Keratinocyte (primary cell): ENCODE measurements at regions not wholly inside any gene's neighbourhood (a gene's known extent, or its start where the extent isn't known, plus 50 kb on each side); places are given as distances from the start of the nearest gene placed in this dataset.

Source experiments
- DNase-seq: peaks from one replicate; pipeline ENCODE4 v3.0.0-alpha.2; 2011; ENCODE audit warnings: low read depth, missing footprints, low spot score
- FAIRE-seq: peaks from 2 replicates; lab custom pipeline; 2011; peaks lifted over from hg19 to GRCh38; lab: Jason Lieb, UNC
- H2AFZ ChIP-seq: 2 replicates; pipeline ENCODE4 v1.6.0; 2012; ENCODE audit warnings: low read length, control low read depth, inconsistent platforms; ENCODE audit not compliant: control insufficient read depth
- H3K27ac ChIP-seq: 2 replicates; pipeline ENCODE4 v1.5.1; 2011; ENCODE audit warnings: low read length; ENCODE audit not compliant: control insufficient read depth, insufficient read depth
- H3K27me3 ChIP-seq: 3 replicates; pipeline ENCODE4 v1.6.0; 2011; ENCODE audit warnings: low read length; ENCODE audit not compliant: control insufficient read depth, insufficient read depth; ENCODE audit errors: extremely low read depth
- H3K36me3 ChIP-seq, 2 experiments: 2 replicates in 1 of 2; 3 replicates in 1 of 2; pipeline ENCODE4 v1.5.1; 2011; ENCODE audit warnings: low read length in 2 of 2, mild to moderate bottlenecking in 1 of 2; ENCODE audit not compliant: control insufficient read depth in 2 of 2, insufficient read depth in 2 of 2; ENCODE audit errors: extremely low read depth in 1 of 2
- H3K4me1 ChIP-seq: 3 replicates; pipeline ENCODE4 v1.5.1; 2011; ENCODE audit warnings: low read length; ENCODE audit not compliant: control insufficient read depth, insufficient read depth; ENCODE audit errors: extremely low read depth
- H3K4me2 ChIP-seq: 3 replicates; pipeline ENCODE4 v1.6.0; 2011; ENCODE audit warnings: low read depth, low read length; ENCODE audit not compliant: control insufficient read depth, insufficient read depth; ENCODE audit errors: extremely low read depth
- H3K4me3 ChIP-seq, 3 experiments: fragments of 200-600 bp in 1 of 3; sonication (generic) in 1 of 3; 2 replicates in 2 of 3; 3 replicates in 1 of 3; pipeline ENCODE4 v1.5.1; 2011 to 2016; ENCODE audit warnings: low read length in 3 of 3, mild to moderate bottlenecking in 3 of 3, control low read depth in 2 of 3, inconsistent platforms in 1 of 3, low read depth in 1 of 3, mixed read lengths in 1 of 3, mixed run types in 1 of 3, moderate library complexity in 1 of 3; ENCODE audit not compliant: control insufficient read depth in 2 of 3, insufficient read depth in 2 of 3; ENCODE audit errors: extremely low read depth in 1 of 3
- H3K79me2 ChIP-seq: 2 replicates; pipeline ENCODE4 v1.6.0; 2012; ENCODE audit warnings: low read length; ENCODE audit not compliant: control insufficient read depth, insufficient read depth
- H3K9ac ChIP-seq: 3 replicates; pipeline ENCODE4 v1.6.0; 2011; ENCODE audit warnings: low read length; ENCODE audit not compliant: control insufficient read depth, insufficient read depth; ENCODE audit errors: extremely low read depth
- H3K9me1 ChIP-seq: 3 replicates; pipeline ENCODE4 v1.6.0; 2011; ENCODE audit warnings: low read length; ENCODE audit not compliant: control insufficient read depth, insufficient read depth; ENCODE audit errors: extremely low read depth
- H3K9me3 ChIP-seq: 2 replicates; pipeline ENCODE4 v1.5.1; 2012; ENCODE audit warnings: low read depth, low read length; ENCODE audit not compliant: control insufficient read depth
- H4K20me1 ChIP-seq: 3 replicates; pipeline ENCODE4 v1.6.0; 2011; ENCODE audit warnings: low read length; ENCODE audit not compliant: control insufficient read depth, insufficient read depth; ENCODE audit errors: extremely low read depth
- EZH2 ChIP-seq: IDR thresholded peaks from one replicate; pipeline ENCODE4 v1.6.1; 2012; ENCODE audit warnings: inconsistent platforms, mild to moderate bottlenecking, low read length, moderate library complexity
- dilution Hi-C: fragments of 300-500 bp; cut with MboI; formaldehyde crosslinking; loops from one replicate; pipeline ENCODE4 v1.7.0; 2020; ENCODE audit warnings: low sequenced_read_pairs; ENCODE audit not compliant: extremely low pct_ligation_motif_present
- TF ChIP-seq, protein P1 (sequence below), 3 experiments: IDR thresholded peaks in 1 of 3; conservative IDR thresholded peaks in 1 of 3; optimal IDR thresholded peaks in 1 of 3; 2 replicates in 2 of 3; 3 replicates in 1 of 3; pipeline versions ENCODE3 to v1.5.1; 2011; ENCODE audit warnings: low read length in 3 of 3, mild to moderate bottlenecking in 3 of 3, moderate library complexity in 2 of 3, control low read depth in 1 of 3, inconsistent platforms in 1 of 3; ENCODE audit not compliant: insufficient read depth in 2 of 3; ENCODE audit errors: extremely low read depth in 1 of 3

DNA sequence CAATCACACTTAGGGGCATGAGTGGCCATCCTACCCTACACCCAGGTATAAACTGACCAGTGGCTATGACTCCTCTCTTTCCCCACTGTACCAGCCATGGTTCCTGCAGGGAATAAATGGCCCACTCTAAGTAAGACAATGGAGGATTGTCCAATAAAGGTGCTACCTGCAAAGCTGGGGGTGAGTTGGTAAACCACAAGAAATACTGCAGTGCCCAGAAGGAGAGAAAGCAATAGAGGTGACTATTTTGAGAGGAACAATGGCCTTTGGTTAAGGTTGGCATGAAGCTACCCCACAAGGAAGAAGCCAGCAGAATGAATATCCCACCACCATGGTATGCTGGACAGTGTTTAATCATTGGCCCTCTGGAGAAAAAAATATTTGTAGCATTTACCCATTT is 233.3 kb upstream of the ECI2 start:
- no peak for FAIRE-seq
- no peaks in the 10 kb centered on the region for H3K36me3 ChIP-seq

DNA sequence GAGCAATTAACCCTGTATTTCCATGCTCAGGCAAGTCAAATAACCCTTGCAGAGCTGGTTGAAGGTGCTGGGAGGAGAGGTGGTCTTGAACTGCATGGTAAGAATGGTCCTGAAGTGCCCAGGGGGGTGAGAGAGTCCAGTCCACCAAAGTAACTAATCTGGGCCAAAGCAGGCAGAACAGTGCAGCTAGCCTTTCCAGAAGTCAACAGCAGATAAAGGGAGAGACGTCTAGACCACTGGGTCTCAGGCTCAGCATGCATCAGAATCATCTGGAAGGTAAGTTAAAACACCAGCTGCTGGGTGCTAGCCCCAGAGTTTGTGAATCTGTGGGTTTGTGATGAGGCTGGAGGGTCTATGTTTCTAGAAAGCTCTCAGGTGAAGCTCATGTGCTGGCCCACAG is 232.3 kb upstream of the ECI2 start:
- Histone ChIP-seq H3K27ac (no peak overlapping the region), H4K20me1 (no peaks in the 10 kb centered on the region), H3K79me2 (no peaks in the 10 kb centered on the region), H3K4me3 (no peak overlapping the region), H3K4me1 (peaks cover 18% of the 10 kb centered on the region), H3K9me3 (no peaks in the 10 kb centered on the region), H3K36me3 (no peaks in the 10 kb centered on the region), H2AFZ (no peak overlapping the region), H3K4me2 (no peak overlapping the region), H3K27me3 (no peaks in the 10 kb centered on the region), H3K9me1 (no peaks in the 10 kb centered on the region), H3K9ac (no peak overlapping the region)
- FAIRE-seq = no peak
- DNase-seq = no peak
- no peak for TF ChIP-seq EZH2
- TF ChIP-seq, protein P1, sequence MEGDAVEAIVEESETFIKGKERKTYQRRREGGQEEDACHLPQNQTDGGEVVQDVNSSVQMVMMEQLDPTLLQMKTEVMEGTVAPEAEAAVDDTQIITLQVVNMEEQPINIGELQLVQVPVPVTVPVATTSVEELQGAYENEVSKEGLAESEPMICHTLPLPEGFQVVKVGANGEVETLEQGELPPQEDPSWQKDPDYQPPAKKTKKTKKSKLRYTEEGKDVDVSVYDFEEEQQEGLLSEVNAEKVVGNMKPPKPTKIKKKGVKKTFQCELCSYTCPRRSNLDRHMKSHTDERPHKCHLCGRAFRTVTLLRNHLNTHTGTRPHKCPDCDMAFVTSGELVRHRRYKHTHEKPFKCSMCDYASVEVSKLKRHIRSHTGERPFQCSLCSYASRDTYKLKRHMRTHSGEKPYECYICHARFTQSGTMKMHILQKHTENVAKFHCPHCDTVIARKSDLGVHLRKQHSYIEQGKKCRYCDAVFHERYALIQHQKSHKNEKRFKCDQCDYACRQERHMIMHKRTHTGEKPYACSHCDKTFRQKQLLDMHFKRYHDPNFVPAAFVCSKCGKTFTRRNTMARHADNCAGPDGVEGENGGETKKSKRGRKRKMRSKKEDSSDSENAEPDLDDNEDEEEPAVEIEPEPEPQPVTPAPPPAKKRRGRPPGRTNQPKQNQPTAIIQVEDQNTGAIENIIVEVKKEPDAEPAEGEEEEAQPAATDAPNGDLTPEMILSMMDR (optimal IDR thresholded peaks at IDR 0.05 in 1 of 3, IDR thresholded peaks at IDR 0.05 in 1 of 3, conservative IDR thresholded peaks at IDR 0.05 in 1 of 3; ENCODE audit: extremely low read depth in 1 of 3, insufficient read depth in 2 of 3, low read length in 3 of 3) = no peak
- dilution Hi-C loops = no loop called here

More for the DNA sequence above, 233.3 kb upstream of the ECI2 start:
- Histone ChIP-seq H2AFZ (no peak overlapping the region), H3K27me3 (no peaks in the 10 kb centered on the region), H3K4me1 (peaks cover 18% of the 10 kb centered on the region), H3K9me3 (no peaks in the 10 kb centered on the region), H4K20me1 (no peaks in the 10 kb centered on the region), H3K4me2 (no peak overlapping the region), H3K27ac (no peak overlapping the region), H3K9ac (no peak overlapping the region), H3K4me3 (no peak overlapping the region), H3K9me1 (no peaks in the 10 kb centered on the region), H3K79me2 (no peaks in the 10 kb centered on the region)
- TF ChIP-seq, protein P1 (optimal IDR thresholded peaks at IDR 0.05 in 1 of 3, IDR thresholded peaks at IDR 0.05 in 1 of 3, conservative IDR thresholded peaks at IDR 0.05 in 1 of 3; ENCODE audit: extremely low read depth in 1 of 3, insufficient read depth in 2 of 3, low read length in 3 of 3) = no peak
- no peak for TF ChIP-seq EZH2
- dilution Hi-C loops = no loop called here
- no peak for DNase-seq
